HG02938 (cell line): ENCODE measurements at regions not wholly inside any gene's neighbourhood (a gene's known extent, or its start where the extent isn't known, plus 50 kb on each side); places are given as distances from the start of the nearest gene placed in this dataset.

Experiments
- ATAC-seq: cut with Tn5 transposase; IDR thresholded peaks from one replicate; pipeline ENCODE4 v1.9.1; 2021; ENCODE audit warnings: mild to moderate bottlenecking, moderate library complexity; ENCODE audit not compliant: unreplicated experiment

GRCh38 chr7:9945131-9945530 lies 1028.5 kb upstream of the PHF14 start:
- no peak for ATAC-seq

GRCh38 chr7:9945857-9946256 lies 1027.8 kb upstream of the PHF14 start:
- no peak for ATAC-seq

- ATAC-seq, result no peak
These were observed 1018.5 kb upstream of the PHF14 start for GRCh38 chr7:9955138-9955537.

GRCh38 chr7:9958486-9958885 lies 1015.2 kb upstream of the PHF14 start:
- ATAC-seq, result no peak

- no peak for ATAC-seq
These were observed 1013.2 kb upstream of the PHF14 start for GRCh38 chr7:9960460-9960859.

DNA sequence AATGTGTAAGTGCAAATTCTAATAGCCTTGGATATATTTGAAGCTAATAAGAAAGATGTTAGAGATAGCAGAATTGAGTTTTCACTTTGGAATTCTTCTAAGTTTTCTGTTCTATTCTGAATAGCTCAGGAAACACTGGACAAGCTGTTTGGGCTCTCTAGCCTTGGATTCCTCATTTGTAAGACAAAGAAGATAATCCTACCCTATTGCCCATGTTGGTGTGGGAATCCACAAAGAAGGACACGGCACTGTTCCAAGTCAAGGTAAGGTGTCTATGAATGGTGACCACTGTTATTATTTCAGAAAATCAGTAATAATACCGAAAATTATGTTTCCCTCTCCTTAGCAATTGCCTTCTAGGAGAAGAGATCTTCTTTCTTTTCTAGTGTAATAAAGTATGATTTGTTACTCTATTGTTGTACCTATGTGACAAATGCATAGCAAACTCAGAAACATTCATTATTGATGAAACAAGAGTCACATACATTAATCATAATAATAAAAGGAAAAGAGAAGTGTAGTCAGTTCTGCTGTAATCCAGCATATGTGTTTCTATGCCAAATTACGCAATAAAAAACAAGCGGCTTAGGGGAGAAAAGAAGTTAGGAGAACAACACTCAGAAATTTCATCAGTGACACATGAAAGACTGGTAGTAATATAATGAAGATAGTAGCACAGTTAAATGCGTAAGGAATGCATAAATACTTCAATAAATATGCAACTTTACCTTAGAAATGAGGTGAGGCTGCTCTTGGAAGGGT lies 1012.3 kb upstream of the PHF14 start:
- ATAC-seq, result no peak

DNA sequence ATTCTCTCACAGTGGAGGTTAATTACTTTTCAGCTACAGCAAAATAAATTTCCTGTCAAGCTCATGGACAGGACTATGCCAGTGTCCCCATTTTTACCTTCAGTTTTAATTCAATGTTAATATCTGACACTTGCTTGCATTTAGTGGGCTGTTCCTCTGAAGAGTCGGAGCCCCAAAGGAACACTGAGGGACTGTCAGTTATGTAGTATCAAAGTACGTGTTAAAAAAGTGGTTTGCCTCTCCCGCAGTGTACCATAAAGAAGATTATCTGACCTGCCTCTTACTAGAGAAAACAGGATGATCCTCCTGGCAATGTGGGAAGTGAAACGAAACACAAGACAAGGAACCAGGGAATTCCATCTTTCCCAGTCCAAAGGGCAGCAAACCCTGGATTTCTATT lies 1010.9 kb upstream of the PHF14 start:
- no peak for ATAC-seq

DNA sequence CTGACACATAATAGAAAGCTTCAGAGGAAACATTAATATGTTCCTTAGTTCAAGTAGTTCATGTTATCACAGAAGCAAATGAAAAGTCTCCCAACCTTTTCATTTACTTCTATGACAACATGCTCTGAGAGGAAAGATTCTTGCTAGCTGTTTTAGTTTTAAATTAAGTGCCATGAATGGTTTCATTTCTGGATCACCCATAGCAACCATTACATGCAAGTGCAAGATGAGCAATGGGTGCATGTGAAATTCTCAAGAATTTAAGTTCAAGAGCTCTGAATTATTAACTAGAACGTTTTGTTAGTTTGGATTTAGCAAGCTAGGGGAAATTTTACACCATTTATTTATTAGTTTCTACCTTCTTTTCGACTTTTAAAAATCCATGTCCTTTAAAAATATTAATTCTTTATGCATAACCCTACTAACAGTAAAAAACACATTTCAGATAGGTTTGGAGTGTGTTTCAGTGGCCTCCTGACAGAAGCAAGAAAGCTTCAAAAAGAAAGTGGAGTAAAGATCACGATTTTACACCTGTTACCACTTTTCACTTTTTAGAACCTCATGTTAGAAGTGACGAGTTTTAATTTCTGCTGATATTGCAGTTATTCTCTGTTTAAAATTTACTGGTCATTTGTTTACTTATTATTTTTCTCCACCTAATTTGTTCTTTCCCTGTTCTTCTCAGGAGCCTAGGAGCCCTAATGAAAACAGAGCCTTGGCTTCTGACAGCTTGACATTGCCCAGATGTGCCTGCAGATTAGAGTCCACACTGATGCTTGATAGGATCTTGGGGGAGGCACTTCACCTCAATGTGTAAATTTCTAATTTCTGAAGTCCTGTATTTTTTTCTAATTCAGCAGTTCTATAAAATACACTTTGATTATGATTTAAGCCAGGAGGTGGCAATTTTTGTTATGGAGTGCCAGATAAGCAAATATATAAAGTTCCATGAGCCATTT lies 995.3 kb upstream of the PHF14 start:
- no peak for ATAC-seq

GRCh38 chr7:9981742-9982349 lies 991.8 kb upstream of the PHF14 start:
- no peak for ATAC-seq

DNA sequence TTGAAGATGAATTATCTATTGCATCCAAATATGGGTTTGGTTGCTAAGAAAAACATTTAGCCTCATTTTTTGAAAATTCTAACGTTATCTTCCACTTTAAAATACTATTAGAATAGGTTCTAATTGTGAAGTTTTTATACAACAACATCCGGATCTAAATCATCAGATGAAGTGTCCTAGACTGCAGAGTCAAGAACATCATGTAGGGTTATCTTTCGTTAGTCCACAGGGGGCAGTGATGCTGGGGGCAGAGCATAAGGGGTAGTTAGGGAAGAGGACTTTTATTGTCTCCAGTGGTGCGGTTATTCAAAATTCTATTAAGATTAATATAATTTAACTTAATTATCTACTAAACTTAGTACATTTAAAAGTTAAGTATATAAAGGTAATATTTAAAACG lies 990.6 kb upstream of the PHF14 start:
- ATAC-seq, result no peak

- ATAC-seq, result no peak
These were observed 958.0 kb upstream of the PHF14 start for GRCh38 chr7:10015687-10016086.

- no peak for ATAC-seq
These were observed 951.2 kb upstream of the PHF14 start for GRCh38 chr7:10022480-10022879.

DNA sequence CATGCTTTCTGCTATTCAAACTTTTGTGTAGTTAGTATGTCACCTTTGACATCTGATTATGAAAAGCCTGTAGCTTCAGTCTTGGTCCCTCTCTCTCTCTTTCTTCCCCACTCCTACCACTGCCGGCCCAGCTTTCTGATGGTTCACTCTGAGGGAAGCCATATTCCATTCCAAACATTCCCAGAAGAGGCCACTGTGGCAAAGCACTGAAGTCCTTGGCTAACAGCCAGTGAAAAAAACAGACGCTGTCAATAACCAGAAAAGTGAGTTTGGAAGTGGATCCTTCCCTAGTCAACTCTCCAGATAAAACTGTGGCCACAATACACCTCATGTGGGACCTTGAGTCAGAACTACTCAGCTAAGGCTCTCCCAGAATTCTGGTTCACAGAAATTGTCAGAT lies 950.7 kb upstream of the PHF14 start:
- no peak for ATAC-seq

DNA sequence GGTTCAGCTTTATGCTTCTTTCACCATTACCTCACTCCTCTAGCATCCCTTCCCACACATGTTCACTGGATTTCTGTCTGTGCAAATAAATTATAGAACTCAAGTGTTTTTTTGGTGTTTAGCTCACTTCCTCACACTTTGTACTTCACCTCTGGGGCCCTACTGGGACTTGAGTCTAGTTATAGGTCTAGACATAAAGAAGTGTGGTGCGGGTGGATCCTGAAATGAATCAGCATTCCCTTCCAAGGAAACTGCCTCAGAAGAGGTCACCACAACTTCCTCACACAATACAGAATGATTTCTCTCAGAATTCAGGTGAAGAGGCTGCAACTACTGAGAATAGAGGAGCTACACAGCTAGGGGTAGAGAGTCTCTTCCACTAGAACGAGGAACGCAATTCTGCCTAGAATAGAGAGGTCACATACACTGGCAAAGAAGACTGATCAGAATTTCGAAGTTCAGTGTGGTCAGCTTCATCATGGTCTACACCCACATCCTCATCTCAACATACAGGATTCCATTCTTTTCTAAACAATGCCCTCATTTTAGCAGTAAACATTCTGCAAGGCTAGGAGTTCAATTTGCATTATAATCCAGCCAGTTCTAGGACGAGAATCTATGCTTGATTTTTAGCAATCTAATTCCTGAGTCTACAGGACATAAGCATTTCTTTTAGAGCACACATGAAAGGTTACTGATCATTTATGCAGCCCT lies 938.7 kb upstream of the PHF14 start:
- ATAC-seq, result no peak

- no peak for ATAC-seq
These were observed 937.0 kb upstream of the PHF14 start for GRCh38 chr7:10036693-10037092.

GRCh38 chr7:10038351-10038750 lies 935.3 kb upstream of the PHF14 start:
- ATAC-seq, result no peak

DNA sequence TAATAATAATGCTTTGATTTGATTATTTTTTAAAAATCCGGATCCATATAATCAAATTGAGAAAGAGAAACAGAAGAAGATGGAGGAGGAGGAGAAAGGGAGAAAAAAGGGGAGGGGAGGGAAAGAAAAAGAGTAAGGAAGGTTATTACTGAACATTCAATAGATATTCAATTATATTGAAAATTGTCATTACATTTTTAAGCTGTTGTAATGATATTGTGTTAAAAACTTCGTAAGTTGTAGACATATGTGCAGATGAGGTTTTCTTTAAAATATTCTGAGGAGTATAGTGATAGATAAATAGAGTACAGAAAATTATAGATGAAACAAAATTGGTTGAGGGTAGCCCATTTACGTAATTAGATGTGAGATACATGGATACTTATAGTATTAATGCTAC lies 933.0 kb upstream of the PHF14 start:
- ATAC-seq, result no peak

- ATAC-seq, result no peak
These were observed 902.8 kb upstream of the PHF14 start for GRCh38 chr7:10070899-10071298.

DNA sequence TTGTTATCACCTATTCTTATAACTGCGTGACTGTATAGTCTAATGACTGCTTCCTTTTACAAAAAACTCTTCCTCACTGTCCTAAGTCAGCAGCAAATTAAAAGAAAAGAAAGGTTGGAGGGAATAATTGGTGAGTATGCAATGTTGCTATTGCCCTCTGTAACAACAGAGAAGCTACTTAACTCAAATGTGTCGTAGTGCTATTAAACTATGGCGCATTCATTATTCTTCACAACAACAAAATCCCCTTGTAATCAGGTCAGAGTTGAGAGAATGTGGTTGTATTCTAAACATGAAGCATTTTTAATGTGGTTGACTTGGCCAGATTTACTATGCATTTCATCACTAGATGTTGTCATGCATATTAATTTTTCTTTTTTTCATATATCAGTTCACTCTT lies 897.8 kb upstream of the PHF14 start:
- ATAC-seq, result no peak

DNA sequence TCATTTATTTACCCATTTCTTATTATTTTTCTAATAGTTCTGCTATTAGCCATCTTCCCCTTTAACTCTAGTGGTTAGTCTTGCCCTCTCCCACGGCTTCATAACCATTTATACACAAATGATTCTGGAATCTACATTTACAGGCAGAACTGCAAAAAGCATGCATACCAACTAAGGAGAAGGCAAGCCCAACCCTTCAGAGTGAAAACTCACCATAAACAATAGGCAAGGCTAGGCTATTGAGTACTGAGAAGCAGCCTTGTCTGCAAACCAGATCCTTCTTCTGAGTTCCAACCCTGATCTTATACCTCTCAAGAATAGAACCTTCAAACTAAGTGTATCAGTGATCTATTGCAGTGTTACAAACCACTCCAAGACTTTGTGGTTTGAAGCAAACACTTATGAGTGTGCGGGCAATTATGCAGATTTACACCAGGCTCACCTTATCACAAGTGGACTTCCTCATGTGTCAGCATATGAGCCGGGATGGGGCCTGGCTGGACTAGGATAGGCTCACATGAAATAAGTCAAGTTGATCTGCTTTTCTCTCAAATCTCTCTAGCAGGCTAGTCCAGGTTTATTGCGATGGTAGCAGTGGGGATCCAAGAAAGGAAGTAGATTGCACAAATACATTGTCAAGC lies 896.9 kb upstream of the PHF14 start:
- no peak for ATAC-seq

DNA sequence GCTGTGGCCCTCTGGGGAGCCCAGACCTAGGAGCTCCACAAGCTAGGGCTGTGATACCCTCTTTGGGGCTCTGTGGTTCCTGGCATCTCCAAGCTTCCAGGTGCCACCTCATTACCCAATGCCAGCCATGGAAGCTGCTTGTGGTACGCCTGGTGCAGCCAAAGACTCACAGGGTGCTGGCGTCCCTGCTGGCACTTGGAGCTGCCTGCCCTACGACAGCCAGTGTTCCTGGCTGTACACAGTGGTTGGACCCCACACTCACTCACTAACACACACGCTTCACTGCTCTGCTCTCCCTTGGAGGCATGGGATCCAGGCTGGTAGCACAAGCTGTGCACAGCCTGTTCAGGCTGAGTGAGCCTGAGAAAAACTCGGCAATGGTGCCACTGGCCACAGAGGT lies 894.1 kb upstream of the PHF14 start:
- no peak for ATAC-seq
